K562 (cell line): ENCODE measurements at regions not wholly inside any gene's neighbourhood (a gene's known extent, or its start where the extent isn't known, plus 50 kb on each side); places are given as distances from the start of the nearest gene placed in this dataset.

Experiments used
- CHD2 ChIP-seq: IDR thresholded peaks from 2 replicates; pipeline ENCODE4 v1.6.1; 2011; ENCODE audit warnings: low read depth, low read length
- E2F8 ChIP-seq: fragments of 450-650 bp; IDR thresholded peaks from 2 replicates; pipeline ENCODE4 v1.7.1; 2018; ENCODE audit warnings: mild to moderate bottlenecking, low read depth; ENCODE audit not compliant: partially characterized antibody
- GABPA ChIP-seq: fragments of 200-800 bp; sonication (Bioruptor generic); conservative IDR thresholded peaks from 2 replicates; pipeline ENCODE4 v1.6.1; 2016; ENCODE audit warnings: low read depth, missing genetic modification characterization, missing compliant biosample characterization
- NFRKB ChIP-seq: fragments of 450-650 bp; IDR thresholded peaks from 2 replicates; pipeline ENCODE4 v1.6.1; 2016; ENCODE audit warnings: low read depth
- POLR2A ChIP-seq: fragments of 450-650 bp; conservative IDR thresholded peaks from 2 replicates; pipeline ENCODE4 v1.6.1; 2016
- XRCC5 ChIP-seq: fragments of 200-400 bp; formaldehyde crosslinking; IDR thresholded peaks from 2 replicates; pipeline ENCODE4 v1.6.1; 2017; ENCODE audit warnings: low read depth, mild to moderate bottlenecking, low read length
- TF ChIP-seq, protein P1 (sequence below), 3 experiments: IDR thresholded peaks in 2 of 3; conservative IDR thresholded peaks in 1 of 3; 2 replicates each; pipeline ENCODE4 v1.5.1; 2011 to 2012; ENCODE audit warnings: low read length in 3 of 3, mild to moderate bottlenecking in 3 of 3, control low read depth in 2 of 3, improper control_type of control experiment in 1 of 3, inconsistent platforms in 1 of 3, low read depth in 1 of 3, mixed read lengths in 1 of 3, moderate library complexity in 1 of 3; ENCODE audit not compliant: insufficient read depth in 2 of 3
- TF ChIP-seq, protein P2 (sequence below): IDR thresholded peaks from 2 replicates; pipeline ENCODE4 v1.6.1; 2016; ENCODE audit warnings: missing genetic modification characterization, missing compliant biosample characterization
- TF ChIP-seq, protein P3 (sequence below), 2 experiments: IDR thresholded peaks; 2 replicates each; pipeline ENCODE4 v1.6.1; 2012; ENCODE audit warnings: improper control_type of control experiment in 2 of 2, low read depth in 2 of 2, low read length in 2 of 2, borderline replicate concordance in 1 of 2

DNA sequence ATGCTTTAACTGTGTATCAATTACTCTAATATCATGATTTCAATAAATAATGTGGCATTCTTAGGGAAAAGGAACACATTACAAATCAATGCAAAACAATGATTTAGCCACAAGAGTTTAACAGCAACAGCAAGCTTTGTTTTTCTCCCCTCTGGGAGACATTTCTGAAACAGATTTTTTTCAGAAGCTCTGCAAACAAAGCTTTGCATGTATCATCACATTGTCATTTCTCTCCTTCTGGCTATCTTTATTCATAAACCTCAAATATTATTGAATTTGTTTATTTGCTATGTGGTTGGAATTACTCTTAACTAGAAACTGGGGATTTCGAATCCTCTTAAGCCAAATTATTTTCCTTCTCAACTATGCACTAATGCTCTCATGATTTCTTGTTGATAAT lies 278.4 kb upstream of the ATXN7L3B start:
- TF ChIP-seq POLR2A (no peak), XRCC5 (no peak), NFRKB (no peak), E2F8 (no peak), GABPA (tag) (no peak), CHD2 (no peak)
- TF ChIP-seq, protein P1, sequence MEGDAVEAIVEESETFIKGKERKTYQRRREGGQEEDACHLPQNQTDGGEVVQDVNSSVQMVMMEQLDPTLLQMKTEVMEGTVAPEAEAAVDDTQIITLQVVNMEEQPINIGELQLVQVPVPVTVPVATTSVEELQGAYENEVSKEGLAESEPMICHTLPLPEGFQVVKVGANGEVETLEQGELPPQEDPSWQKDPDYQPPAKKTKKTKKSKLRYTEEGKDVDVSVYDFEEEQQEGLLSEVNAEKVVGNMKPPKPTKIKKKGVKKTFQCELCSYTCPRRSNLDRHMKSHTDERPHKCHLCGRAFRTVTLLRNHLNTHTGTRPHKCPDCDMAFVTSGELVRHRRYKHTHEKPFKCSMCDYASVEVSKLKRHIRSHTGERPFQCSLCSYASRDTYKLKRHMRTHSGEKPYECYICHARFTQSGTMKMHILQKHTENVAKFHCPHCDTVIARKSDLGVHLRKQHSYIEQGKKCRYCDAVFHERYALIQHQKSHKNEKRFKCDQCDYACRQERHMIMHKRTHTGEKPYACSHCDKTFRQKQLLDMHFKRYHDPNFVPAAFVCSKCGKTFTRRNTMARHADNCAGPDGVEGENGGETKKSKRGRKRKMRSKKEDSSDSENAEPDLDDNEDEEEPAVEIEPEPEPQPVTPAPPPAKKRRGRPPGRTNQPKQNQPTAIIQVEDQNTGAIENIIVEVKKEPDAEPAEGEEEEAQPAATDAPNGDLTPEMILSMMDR (IDR thresholded peaks at IDR 0.05 in 2 of 3, conservative IDR thresholded peaks at IDR 0.05 in 1 of 3; ENCODE audit: insufficient read depth in 2 of 3, low read depth in 1 of 3, low read length in 3 of 3): no peak
- TF ChIP-seq, protein P2, sequence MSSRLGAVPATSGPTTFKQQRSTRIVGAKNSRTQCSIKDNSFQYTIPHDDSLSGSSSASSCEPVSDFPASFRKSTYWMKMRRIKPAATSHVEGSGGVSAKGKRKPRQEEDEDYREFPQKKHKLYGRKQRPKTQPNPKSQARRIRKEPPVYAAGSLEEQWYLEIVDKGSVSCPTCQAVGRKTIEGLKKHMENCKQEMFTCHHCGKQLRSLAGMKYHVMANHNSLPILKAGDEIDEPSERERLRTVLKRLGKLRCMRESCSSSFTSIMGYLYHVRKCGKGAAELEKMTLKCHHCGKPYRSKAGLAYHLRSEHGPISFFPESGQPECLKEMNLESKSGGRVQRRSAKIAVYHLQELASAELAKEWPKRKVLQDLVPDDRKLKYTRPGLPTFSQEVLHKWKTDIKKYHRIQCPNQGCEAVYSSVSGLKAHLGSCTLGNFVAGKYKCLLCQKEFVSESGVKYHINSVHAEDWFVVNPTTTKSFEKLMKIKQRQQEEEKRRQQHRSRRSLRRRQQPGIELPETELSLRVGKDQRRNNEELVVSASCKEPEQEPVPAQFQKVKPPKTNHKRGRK (tag): no peak
- TF ChIP-seq, protein P3, sequence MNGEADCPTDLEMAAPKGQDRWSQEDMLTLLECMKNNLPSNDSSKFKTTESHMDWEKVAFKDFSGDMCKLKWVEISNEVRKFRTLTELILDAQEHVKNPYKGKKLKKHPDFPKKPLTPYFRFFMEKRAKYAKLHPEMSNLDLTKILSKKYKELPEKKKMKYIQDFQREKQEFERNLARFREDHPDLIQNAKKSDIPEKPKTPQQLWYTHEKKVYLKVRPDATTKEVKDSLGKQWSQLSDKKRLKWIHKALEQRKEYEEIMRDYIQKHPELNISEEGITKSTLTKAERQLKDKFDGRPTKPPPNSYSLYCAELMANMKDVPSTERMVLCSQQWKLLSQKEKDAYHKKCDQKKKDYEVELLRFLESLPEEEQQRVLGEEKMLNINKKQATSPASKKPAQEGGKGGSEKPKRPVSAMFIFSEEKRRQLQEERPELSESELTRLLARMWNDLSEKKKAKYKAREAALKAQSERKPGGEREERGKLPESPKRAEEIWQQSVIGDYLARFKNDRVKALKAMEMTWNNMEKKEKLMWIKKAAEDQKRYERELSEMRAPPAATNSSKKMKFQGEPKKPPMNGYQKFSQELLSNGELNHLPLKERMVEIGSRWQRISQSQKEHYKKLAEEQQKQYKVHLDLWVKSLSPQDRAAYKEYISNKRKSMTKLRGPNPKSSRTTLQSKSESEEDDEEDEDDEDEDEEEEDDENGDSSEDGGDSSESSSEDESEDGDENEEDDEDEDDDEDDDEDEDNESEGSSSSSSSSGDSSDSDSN (IDR thresholded peaks at IDR 0.05; ENCODE audit: borderline replicate concordance in 1 of 2, low read depth in 2 of 2, low read length in 2 of 2): no peak
